ENCODE measurements at regions not wholly inside any gene's neighbourhood (a gene's known extent, or its start where the extent isn't known, plus 50 kb on each side); places are given as distances from the start of the nearest gene placed in this dataset.

GRCh38 chr4:186348433-186348832, 82.4 kb downstream of the F11 start:
- no peak overlapping the region for H3K4me3 ChIP-seq (ENCODE audit: low read depth, low read length)
- no peak for DNase-seq (ENCODE audit: low read depth)
- no peaks in the 10 kb centered on the region for H3K36me3 ChIP-seq (ENCODE audit: control insufficient read depth, insufficient read depth, low read length)
- H3K27me3 ChIP-seq (ENCODE audit: control insufficient read depth, insufficient read depth, low read length): no peaks in the 10 kb centered on the region
- no peak for TF ChIP-seq CTCF (IDR thresholded peaks at IDR 0.05; ENCODE audit: insufficient read depth, low read length, poor library complexity, severe bottlenecking)

DNA sequence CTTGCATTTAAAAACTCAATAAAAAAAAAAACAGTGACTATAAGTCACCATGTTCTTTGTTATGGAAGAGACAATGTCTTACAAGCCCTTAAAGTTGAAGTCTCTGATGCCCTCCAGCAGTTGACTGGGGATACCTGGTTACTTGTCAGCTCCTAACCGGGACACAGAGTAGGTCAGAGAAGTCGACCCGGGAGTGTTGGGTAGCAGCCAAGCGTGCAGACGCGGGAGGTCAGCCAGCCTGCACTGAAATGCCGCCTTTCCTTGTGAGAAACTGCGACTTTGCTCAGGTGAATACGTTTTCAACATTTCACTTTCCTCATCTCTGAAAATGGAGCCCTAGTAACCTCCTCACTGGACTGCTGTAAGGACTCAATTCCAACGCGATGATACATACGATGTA, 81.8 kb downstream of the F11 start:
- Histone ChIP-seq H3K4me3 (ENCODE audit: low read depth, low read length) (no peak overlapping the region), H3K36me3 (ENCODE audit: control insufficient read depth, insufficient read depth, low read length) (no peaks in the 10 kb centered on the region), H3K27me3 (ENCODE audit: control insufficient read depth, insufficient read depth, low read length) (no peaks in the 10 kb centered on the region)
- no peak for DNase-seq (ENCODE audit: low read depth)
- TF ChIP-seq CTCF (IDR thresholded peaks at IDR 0.05; ENCODE audit: insufficient read depth, low read length, poor library complexity, severe bottlenecking): no peak

GRCh38 chr4:186345184-186345583, 79.2 kb downstream of the F11 start:
- H3K4me3 ChIP-seq (ENCODE audit: low read depth, low read length): no peak overlapping the region
- DNase-seq (ENCODE audit: low read depth): no peak
- TF ChIP-seq CTCF (IDR thresholded peaks at IDR 0.05; ENCODE audit: insufficient read depth, low read length, poor library complexity, severe bottlenecking): no peak
- no peaks in the 10 kb centered on the region for H3K36me3 ChIP-seq (ENCODE audit: control insufficient read depth, insufficient read depth, low read length)
- H3K27me3 ChIP-seq (ENCODE audit: control insufficient read depth, insufficient read depth, low read length): no peaks in the 10 kb centered on the region

GRCh38 chr4:186342582-186342981, 76.6 kb downstream of the F11 start:
- Histone ChIP-seq H3K36me3 (ENCODE audit: control insufficient read depth, insufficient read depth, low read length) (no peaks in the 10 kb centered on the region), H3K27me3 (ENCODE audit: control insufficient read depth, insufficient read depth, low read length) (no peaks in the 10 kb centered on the region), H3K4me3 (ENCODE audit: low read depth, low read length) (no peak overlapping the region)
- TF ChIP-seq CTCF (IDR thresholded peaks at IDR 0.05; ENCODE audit: insufficient read depth, low read length, poor library complexity, severe bottlenecking): no peak
- DNase-seq (ENCODE audit: low read depth): no peak

DNA sequence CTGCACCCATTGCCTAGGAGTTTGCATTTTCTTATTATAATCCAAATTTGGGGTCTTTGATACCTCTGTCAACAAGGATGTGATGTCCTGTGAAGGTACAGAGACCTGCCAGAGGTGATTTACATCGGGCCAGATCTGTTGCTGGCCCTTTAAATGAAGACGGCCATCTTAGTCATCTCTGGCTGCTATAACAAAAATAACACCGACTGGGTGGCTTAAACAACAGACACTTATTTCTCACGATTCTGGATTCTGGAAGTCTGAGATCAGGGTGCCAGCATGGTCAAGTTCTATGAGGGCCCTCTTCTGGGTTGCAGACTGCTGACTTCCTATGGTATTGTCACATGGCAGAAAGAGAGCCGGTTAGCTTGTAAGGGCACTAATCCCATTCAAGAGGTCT, 75.7 kb downstream of the F11 start:
- no peaks in the 10 kb centered on the region for H3K36me3 ChIP-seq (ENCODE audit: control insufficient read depth, insufficient read depth, low read length)
- no peak for TF ChIP-seq CTCF (IDR thresholded peaks at IDR 0.05; ENCODE audit: insufficient read depth, low read length, poor library complexity, severe bottlenecking)
- H3K4me3 ChIP-seq (ENCODE audit: low read depth, low read length): no peak overlapping the region
- H3K27me3 ChIP-seq (ENCODE audit: control insufficient read depth, insufficient read depth, low read length): no peaks in the 10 kb centered on the region
- DNase-seq (ENCODE audit: low read depth): no peak
